Stimulated activated CD4-positive, alpha-beta T cell treated with anti-CD3 and anti-CD28 coated beads, Interleukin-12 subunit alpha, Interleukin-12 subunit beta, amount 100 ng/mL, for 48 hours (primary cell): ENCODE measurements at regions not wholly inside any gene's neighbourhood (a gene's known extent, or its start where the extent isn't known, plus 50 kb on each side); places are given as distances from the start of the nearest gene placed in this dataset.
A peak's percentile ranks its signal among the peaks of the same experiment; 100 is the strongest.
"Not testable (repeated sequence)": the region's sequence is repeated elsewhere in the genome, so short reads cannot be mapped to it uniquely, and the experiment has no call there.

Source experiments
- DNase-seq, 3 donors: peaks; one replicate each; pipeline ENCODE4 v3.0.0-alpha.2; 2020; ENCODE audit warnings: low read depth in 2 of 3, low spot score in 1 of 3

DNA sequence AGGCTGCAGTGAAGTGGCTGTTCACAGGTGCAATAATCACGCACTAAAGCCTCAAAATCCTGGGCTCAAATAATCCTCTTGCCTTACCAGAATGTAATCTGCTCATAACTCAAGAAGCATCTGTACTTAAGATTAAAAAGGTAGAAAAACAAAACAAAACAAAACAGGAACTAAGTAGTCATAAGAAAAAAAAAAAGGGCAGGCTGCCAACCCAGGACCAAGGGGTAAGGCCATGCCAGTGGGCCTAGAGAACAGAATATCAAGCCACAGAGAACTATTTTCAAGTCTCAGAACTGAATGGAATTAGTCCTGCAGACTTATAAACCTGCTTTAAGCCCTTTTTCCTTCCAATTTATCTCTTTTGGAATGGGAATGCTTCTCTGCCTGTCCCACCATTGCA, 64.8 kb upstream of the TBC1D3K start:
- DNase-seq: no peak

GRCh38 chr17:37858391-37858790, 65.8 kb upstream of the TBC1D3K start:
- DNase-seq: not testable (repeated sequence)

DNA sequence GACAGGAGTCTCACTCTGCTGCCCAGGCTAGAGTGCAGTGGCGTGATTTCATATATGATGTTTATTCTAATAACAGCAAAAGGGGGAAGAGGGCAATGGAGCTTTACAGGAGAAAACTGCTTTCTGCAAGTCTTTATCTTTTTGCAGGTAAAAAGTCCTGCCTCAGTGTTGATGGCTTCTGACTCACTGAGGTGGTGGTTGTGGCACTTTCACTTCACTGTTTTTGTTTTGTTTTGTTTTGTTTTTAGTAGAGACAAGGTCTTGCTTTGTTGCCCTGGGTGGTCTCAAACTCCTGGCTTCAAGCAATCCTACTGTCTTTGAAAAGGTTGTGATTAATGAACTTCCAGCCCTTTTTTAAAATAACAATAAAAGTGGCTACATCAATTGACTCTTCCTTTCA, 68.0 kb upstream of the TBC1D3K start:
- DNase-seq: no peak

GRCh38 chr17:37849617-37849972, 74.6 kb upstream of the TBC1D3K start:
- no peak for DNase-seq

- DNase-seq: peak in 2 of 3 donors; percentile 4 to 5
Measured at GRCh38 chr17:37848690-37849616, 75.3 kb upstream of the TBC1D3K start.

DNA sequence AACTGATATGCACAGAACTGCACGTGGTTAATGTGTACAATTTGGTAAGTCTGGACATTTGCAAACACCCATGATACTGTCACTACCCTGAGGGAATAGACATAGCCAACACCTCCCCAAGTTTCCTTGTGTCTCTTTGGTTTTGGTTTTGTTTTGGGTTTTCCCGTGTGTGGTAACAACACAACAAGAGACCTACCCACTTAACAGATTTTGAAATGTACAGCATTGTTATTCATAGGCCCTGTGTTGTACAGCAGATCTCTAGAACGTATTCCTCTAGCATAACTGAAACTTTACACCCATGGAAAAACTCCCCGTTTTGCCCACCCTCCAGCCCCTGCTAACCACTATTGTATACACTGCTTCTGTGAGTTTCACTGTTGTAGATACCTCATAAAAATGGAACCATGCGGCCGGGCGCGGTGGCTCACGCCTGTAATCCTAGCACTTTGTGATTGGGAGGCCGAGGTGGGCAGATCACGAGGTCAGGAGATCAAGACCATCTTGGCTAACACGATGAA, 76.3 kb upstream of the TBC1D3K start:
- no peak for DNase-seq

DNA sequence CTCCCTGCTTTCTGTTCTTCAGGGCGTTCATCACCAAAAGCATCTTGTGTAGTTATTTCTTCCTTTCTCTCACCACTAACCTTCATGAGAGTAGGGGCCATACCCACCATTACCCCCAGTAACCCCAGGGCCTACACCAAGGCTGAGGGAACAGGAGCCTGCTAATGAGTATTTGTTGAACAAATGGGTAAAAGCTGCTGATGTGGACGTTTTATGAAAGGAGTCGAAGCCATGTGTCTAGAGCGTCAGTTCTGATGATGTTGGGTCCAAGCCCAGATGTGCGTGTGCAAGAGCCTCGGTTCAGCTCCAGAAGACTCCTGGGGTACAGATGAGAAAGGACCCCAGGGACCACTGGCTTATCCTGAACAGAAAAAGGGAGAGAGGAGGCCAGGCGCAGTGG, 77.1 kb upstream of the TBC1D3K start:
- DNase-seq: no peak

DNA sequence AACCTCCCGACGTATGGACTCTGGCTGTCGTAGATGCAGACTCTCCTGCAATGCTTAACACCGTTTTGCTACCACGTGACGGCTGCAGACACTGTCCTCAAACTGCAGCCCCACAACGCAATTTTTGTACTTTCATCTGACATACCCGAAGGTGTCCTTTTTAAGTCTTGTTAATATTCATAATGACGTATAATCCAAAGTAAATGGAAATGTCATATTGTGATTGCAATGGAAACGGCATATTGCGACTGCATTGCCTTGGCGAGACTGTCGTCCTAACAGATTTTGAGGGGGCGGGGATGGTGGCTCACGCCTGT, 79.3 kb upstream of the TBC1D3K start:
- no peak for DNase-seq

- DNase-seq: peak; percentile 38 to 60 (median 46)
Measured at GRCh38 chr17:37844158-37844976, 79.8 kb upstream of the TBC1D3K start.

GRCh38 chr17:37842401-37842800, 81.8 kb upstream of the TBC1D3K start:
- DNase-seq: no peak

DNA sequence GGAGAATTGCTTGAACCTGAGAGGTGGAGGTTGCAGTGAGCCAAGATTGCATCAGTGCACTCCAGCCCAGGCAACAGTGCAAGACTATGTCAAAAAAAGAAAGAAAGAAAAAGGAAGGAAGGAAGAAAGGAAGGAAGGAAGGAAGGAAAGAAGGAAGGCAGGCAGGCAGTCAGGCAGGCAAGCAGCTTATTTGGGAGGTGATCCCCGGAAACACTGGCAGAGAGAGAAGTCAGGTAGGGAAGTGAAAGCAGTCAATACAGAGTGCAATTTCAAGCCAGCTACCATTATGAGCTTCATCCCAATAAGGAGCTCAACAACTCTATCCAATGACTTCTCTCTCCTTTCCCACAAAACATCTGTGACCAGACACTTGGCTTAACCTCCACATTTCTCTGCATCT, 83.0 kb upstream of the TBC1D3K start:
- no peak for DNase-seq

DNA sequence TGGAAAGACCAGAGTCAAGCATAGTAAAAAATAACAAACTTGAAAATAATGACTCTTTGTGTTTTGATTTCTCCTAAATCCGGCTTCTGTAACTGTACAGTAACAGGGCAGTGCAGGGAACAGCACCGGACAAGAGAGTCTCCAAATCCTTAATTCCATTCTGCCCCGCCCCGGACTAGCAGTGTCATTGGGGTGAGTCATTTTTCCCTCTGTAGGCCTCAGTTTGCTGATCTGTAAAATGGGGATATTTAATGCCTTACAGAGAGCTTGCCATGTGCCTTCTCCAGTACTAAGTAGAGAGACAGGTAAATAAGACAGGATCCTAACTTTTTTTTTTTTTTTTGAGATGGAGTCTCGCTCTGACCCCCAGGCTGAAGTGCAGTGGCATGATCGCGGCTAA, 83.6 kb upstream of the TBC1D3K start:
- no peak for DNase-seq

- DNase-seq: no peak
Measured at GRCh38 chr17:37839196-37839978, 84.8 kb upstream of the TBC1D3K start.

- DNase-seq: no peak
Measured at GRCh38 chr17:37838276-37838675, 85.9 kb upstream of the TBC1D3K start.

DNA sequence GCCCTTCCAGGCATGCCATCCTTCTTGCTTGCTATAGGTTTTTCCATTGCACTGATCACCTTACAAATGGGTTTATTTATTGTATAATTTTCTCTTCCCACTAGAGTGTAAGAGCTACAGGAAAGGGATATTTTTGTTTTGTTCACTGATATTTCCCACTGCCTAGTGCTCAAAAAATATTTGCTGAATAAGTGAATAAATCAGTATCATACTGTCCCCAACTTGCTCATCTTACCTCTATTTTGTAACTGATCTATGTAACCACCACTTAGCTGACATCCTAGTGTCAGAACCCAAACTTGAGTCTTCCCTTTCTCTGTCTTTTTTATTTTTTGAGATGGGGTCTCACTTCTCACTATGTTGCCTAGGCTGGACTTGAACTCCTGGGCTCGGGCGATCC, 87.6 kb upstream of the TBC1D3K start:
- no peak for DNase-seq

DNA sequence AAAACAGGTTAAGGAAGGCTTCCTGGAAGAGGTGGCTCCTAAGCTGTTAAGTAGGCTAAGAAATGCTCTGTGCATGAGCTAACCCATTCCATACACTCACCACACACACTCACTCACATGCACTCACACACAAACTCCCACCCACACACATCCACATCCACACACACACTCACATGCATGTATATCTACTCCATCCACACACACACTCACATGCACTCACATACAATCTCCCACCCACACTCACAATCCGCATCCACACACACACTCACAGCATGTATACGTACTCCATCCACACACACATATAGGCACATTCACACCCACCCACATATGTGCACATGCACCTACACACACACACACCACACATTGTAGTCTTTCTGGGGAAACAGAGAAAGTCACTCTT, 89.3 kb upstream of the HNF1B start:
- no peak for DNase-seq

DNA sequence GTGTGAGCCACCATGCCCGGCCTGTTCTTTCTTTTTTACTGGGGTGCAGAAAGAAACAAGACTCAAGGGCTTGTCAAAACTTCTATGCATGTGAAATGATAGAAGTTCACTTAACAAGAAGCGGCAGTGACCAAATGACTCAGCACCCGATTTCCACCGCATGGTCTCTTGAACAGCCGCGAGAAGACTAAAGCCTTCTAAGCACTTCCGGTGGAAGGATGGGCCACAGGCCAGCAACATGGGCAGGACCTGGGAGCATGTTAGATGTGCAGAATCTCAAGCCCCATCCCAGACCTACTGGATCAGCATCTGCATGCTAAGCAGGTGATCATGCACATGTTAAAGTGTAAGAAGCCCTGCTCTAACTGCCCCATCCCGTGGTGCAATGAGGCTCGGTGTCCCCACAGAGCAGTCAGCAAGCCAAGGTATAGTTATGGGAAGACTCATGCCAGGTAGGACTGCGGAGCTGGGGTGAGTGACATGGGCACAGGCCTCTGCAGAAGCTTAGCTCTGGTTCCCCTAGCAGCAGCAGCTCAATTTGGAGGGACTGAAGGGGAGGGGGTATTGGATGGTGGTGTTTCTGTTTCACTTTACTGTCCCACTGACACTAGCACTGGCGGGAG, 88.5 kb upstream of the HNF1B start:
- peak in 2 of 3 donors; percentile 15 to 21 for DNase-seq

GRCh38 chr17:37831986-37832385, 87.1 kb upstream of the HNF1B start:
- DNase-seq: no peak

GRCh38 chr17:37831492-37831891, 86.6 kb upstream of the HNF1B start:
- no peak for DNase-seq

GRCh38 chr17:37830151-37830993, 85.5 kb upstream of the HNF1B start:
- no peak for DNase-seq
